Pancreas (tissue), 10 donors: ENCODE measurements at regions not wholly inside any gene's neighbourhood (a gene's known extent, or its start where the extent isn't known, plus 50 kb on each side); places are given as distances from the start of the nearest gene placed in this dataset.

Experiments
- ATAC-seq, 4 donors: fragments of 200-7000 bp; cut with Tn5 transposase; one replicate each; pipeline versions ENCODE4 v1.8.0 to v1.9.1; 2020; ENCODE audit warnings: mild to moderate bottlenecking in 4 of 4, moderate library complexity in 4 of 4
- DNase-seq, 6 donors: peaks; one replicate each; pipeline ENCODE4 v3.0.0-alpha.2; 2020
- FAIRE-seq: peaks from 2 replicates; lab custom pipeline; 2012; peaks lifted over from hg19 to GRCh38; lab: Jason Lieb, UNC
- H3K27ac ChIP-seq, 4 donors: fragments of 200-600 bp; sonication (generic); 1 replicate in 3 of 4; 2 replicates in 1 of 4; pipeline versions ENCODE4 v1.5.0 to v1.8.0; 2020
- H3K27me3 ChIP-seq, 4 donors: fragments of 200-600 bp; one replicate each; pipeline ENCODE4 v1.8.0; 2021
- H3K36me3 ChIP-seq, 3 donors: fragments of 200-600 bp; sonication (generic) in 1 of 3; one replicate each; pipeline versions ENCODE4 v1.5.0 to v1.8.0; 2020 to 2021
- H3K4me1 ChIP-seq, 3 donors: fragments of 200-600 bp; one replicate each; pipeline ENCODE4 v1.8.0; 2021
- H3K4me3 ChIP-seq, 4 donors: fragments of 200-600 bp; sonication (generic) in 2 of 4; one replicate each; pipeline versions ENCODE4 v1.5.0 to v1.8.0; 2020 to 2021
- H3K9me3 ChIP-seq, 4 donors: fragments of 200-600 bp; one replicate each; pipeline ENCODE4 v1.8.0; 2021
- WGBS, 2 donors: extraction: QIAGEN DNeasy Blood & Tissue Kit; methylation state at CpG; one replicate each; pipeline ENCODE4 v1.1.7; 2013; 5-methylcytosine and 5-hydroxymethylcytosine counted together
- intact Hi-C, 3 donors: fragments of 100-400 bp; cut with DNase I; formaldehyde crosslinking; loops; one replicate each; pipeline versions ENCODE4 v1.11.1 to v1.14.2; 2022
- TF ChIP-seq, protein P1 (sequence below), 4 donors: fragments of 200-600 bp; sonication (generic) in 3 of 4; IDR thresholded peaks; one replicate each; pipeline versions ENCODE4 v1.5.0 to v1.8.0; 2021; ENCODE audit warnings: antibody characterized with exemption in 4 of 4
- donor health status: healthy with polysubstance abuse.
- donor health status: DM: no; HTN: no; CAD: no; lungs with moderate emphysema.
- donor health status: DM: no; HTN: no; CAD: no.
- donor health status: control.
- donor health status: control.
- donor health status: Bipolar disorder and iron deficiency.
- donor health status: DM: yes; HTN: yes; CAD: no.
- donor health status: DM: no; HTN: no; CAD: no.
- donor health status: DM: no; HTN: no; CAD: no.
- donor health status: DM: yes; HTN: yes; CAD: no.

DNA sequence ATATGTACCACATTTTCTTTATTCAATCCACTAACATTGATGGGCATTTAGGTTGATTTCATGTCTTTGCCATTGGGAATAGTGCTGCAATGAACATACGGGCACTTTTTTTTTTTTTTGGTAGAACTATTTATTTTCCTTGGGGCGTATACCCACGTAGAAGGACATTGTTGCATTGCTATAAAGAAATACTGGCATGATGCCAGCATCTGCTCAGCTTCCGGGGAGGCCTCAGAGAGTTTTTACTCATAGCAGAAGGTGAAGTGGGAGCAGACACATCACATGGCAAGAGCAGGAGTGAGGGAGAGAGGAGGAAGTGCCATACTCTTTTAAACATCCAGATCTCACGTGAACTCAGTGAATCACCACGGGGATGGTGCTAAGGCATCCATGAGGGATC, 197.0 kb downstream of the SQOR start:
- FAIRE-seq (no peak), DNase-seq (no peak), ATAC-seq (no peak)
- TF ChIP-seq, protein P1, sequence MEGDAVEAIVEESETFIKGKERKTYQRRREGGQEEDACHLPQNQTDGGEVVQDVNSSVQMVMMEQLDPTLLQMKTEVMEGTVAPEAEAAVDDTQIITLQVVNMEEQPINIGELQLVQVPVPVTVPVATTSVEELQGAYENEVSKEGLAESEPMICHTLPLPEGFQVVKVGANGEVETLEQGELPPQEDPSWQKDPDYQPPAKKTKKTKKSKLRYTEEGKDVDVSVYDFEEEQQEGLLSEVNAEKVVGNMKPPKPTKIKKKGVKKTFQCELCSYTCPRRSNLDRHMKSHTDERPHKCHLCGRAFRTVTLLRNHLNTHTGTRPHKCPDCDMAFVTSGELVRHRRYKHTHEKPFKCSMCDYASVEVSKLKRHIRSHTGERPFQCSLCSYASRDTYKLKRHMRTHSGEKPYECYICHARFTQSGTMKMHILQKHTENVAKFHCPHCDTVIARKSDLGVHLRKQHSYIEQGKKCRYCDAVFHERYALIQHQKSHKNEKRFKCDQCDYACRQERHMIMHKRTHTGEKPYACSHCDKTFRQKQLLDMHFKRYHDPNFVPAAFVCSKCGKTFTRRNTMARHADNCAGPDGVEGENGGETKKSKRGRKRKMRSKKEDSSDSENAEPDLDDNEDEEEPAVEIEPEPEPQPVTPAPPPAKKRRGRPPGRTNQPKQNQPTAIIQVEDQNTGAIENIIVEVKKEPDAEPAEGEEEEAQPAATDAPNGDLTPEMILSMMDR (IDR thresholded peaks at IDR 0.05) = no peak
- no peak overlapping the region for H3K27ac ChIP-seq
- H3K4me1 ChIP-seq = peaks cover 0 to 3% (median 0%) of the 10 kb centered on the region in 3 donors
- H3K27me3 ChIP-seq = no peaks in the 10 kb centered on the region
- no peak overlapping the region for H3K4me3 ChIP-seq
- H3K9me3 ChIP-seq = no peaks in the 10 kb centered on the region
- WGBS, 2 donors = 54 to 56% methylated on average over 6 of the region's 6 CpGs
- H3K36me3 ChIP-seq = no peaks in the 10 kb centered on the region
- intact Hi-C loops = no loop called here

DNA sequence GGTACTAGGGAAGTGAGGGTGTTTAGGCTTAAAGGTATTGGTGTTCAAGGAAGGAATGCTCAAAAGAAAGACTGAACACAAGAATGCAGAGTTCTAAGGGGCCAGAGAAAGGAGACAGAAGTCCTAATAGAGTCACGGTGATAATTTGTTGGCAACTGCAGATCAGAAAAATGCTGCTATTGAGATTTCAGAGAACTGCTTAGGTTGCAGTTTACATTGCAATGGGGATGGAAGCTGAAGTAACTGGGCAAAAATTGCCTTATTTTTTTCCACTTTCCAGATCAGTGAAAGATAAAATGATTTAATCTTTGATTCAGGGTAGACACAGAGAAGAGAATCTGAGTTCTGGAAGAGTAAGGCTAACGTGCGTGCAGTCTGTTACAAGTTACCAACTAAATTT, 199.8 kb downstream of the SQOR start:
- intact Hi-C loops = no loop called here
- TF ChIP-seq, protein P1 (IDR thresholded peaks at IDR 0.05) = no peak
- ATAC-seq (no peak), DNase-seq (no peak), FAIRE-seq (no peak)
- Histone ChIP-seq H3K27me3 (no peaks in the 10 kb centered on the region), H3K4me1 (no peaks in the 10 kb centered on the region), H3K36me3 (no peaks in the 10 kb centered on the region), H3K27ac (no peak overlapping the region), H3K4me3 (no peak overlapping the region), H3K9me3 (no peaks in the 10 kb centered on the region)
- 91 to 95% methylated on average over 3 of the region's 3 CpGs for WGBS, 2 donors

DNA sequence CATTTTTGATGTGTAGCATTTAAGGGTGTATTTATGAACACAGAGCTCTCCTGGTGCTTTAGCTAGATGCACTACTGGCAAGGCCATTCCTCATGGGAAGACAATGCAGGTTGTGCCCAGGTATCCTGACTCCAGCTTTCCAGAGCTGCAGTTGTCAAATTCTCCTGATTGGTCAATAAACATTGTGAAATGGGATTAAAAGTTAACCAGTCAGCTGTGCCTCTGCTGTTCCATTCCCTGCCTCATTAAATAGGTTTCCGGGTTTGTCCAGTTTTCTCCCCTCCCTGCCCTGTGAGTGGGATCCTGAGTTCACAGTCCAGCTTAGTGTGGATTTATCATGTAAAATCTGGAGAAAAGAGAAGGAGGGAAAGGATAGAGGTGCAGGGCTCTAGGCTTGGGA, 207.3 kb downstream of the SQOR start:
- peak; percentile 97 to 99 (median 98) for ATAC-seq
- Histone ChIP-seq H3K9me3 (no peaks in the 10 kb centered on the region), H3K36me3 (no peaks in the 10 kb centered on the region), H3K4me1 (peaks cover 7 to 19% (median 17%) of the 10 kb centered on the region in 3 donors), H3K27ac (peak overlapping the region in 3 of 4 donors; percentile 27 to 65 (median 55)), H3K27me3 (no peaks in the 10 kb centered on the region), H3K4me3 (no peak overlapping the region)
- TF ChIP-seq, protein P1 (IDR thresholded peaks at IDR 0.05) = no peak
- no peak for FAIRE-seq
- DNase-seq = peak in 3 of 6 donors; percentile 47 to 66 (median 52)
- intact Hi-C loops = no loop called here
- WGBS, 2 donors = 11 to 14% methylated on average over 1 of the region's 1 CpG

DNA sequence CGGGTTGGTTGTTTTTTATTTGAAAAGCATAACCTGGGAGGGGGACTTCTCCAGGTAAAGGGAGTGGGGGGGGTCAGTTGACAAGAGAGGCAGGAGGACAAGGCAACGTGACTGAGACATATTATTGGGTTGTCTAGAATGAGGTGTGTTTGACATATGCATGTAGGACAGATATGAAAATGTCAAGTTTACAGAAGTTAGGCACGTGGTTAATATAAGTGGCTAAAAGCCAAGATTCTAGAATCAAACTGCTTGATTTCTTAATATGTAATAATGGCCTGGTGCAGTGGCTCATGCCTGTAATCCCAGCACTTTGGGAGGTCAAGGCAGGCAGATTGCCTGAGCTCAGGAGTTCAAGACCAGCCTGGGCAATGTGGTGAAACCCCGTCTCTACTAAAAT, 212.8 kb downstream of the SQOR start:
- Histone ChIP-seq H3K9me3 (no peaks in the 10 kb centered on the region), H3K27ac (no peak overlapping the region), H3K36me3 (no peaks in the 10 kb centered on the region), H3K4me1 (peaks cover 0 to 7% (median 2%) of the 10 kb centered on the region in 3 donors), H3K27me3 (no peaks in the 10 kb centered on the region), H3K4me3 (no peak overlapping the region)
- TF ChIP-seq, protein P1 (IDR thresholded peaks at IDR 0.05) = no peak
- FAIRE-seq (no peak), DNase-seq (no peak), ATAC-seq (peak; percentile 25 to 66 (median 56))
- whole genome bisulfite sequencing, 2 donors = 43 to 44% methylated on average over 4 of the region's 4 CpGs
- intact Hi-C loops = no loop called here

DNA sequence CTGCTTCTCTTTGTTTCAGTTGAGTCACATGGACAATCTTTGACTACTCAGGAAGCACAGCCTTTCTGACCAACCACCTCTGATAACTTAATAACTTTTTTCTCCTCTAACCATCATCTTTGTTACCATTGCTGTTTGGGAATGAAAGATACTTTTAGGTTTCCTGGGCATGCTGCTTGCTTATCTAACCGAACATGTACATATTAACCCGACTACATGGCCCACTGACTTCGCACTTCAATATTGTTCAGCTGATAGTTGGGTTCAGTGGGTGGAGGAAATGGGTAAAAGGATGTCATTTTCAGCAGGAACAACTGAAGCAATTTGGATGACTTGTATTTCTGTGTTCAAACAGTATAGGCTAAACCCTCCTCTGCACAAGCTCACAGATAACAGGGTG, 214.3 kb downstream of the SQOR start:
- ATAC-seq = no peak
- no peak for FAIRE-seq
- Histone ChIP-seq H3K4me1 (peaks cover 0 to under 1% (median 0%) of the 10 kb centered on the region in 3 donors), H3K27ac (no peak overlapping the region), H3K9me3 (no peaks in the 10 kb centered on the region), H3K4me3 (no peak overlapping the region), H3K36me3 (no peaks in the 10 kb centered on the region), H3K27me3 (no peaks in the 10 kb centered on the region)
- intact Hi-C loops = no loop called here
- TF ChIP-seq, protein P1 (IDR thresholded peaks at IDR 0.05) = no peak
- DNase-seq = no peak
- WGBS, 2 donors = 63 to 67% methylated on average over 3 of the region's 3 CpGs
